Stomach (tissue), 8 donors: ENCODE measurements at regions not wholly inside any gene's neighbourhood (a gene's known extent, or its start where the extent isn't known, plus 50 kb on each side); places are given as distances from the start of the nearest gene placed in this dataset.

Source experiments
- DNase-seq, 2 donors: peaks; one replicate each; pipeline versions ENCODE4 v3.0.0 to v3.0.0-alpha.2; 2013 to 2019
- H3K27ac ChIP-seq, 5 donors: fragments of 200-600 bp in 4 of 5; sonication (generic) in 4 of 5; one replicate each; pipeline ENCODE4 v1.5.1; 2013 to 2019; ENCODE audit warnings: mild to moderate bottlenecking in 1 of 5, moderate library complexity in 1 of 5
- H3K27me3 ChIP-seq, 3 donors: fragments of 200-600 bp; sonication (generic); one replicate each; pipeline ENCODE4 v1.5.1; 2017 to 2019; ENCODE audit warnings: mixed run types in 1 of 3
- H3K36me3 ChIP-seq, 4 donors: fragments of 200-600 bp; sonication (generic); 1 replicate in 3 of 4; 2 replicates in 1 of 4; pipeline ENCODE4 v1.5.1; 2016 to 2019
- H3K4me1 ChIP-seq, 4 donors: fragments of 200-600 bp; sonication (generic); one replicate each; pipeline ENCODE4 v1.5.1; 2016 to 2019
- H3K4me3 ChIP-seq, 4 donors: fragments of 200-600 bp; sonication (generic) in 3 of 4; one replicate each; pipeline ENCODE4 v1.5.1; 2016 to 2019; ENCODE audit warnings: mild to moderate bottlenecking in 1 of 4
- H3K9me3 ChIP-seq, 4 donors: fragments of 200-600 bp; sonication (generic); one replicate each; pipeline ENCODE4 v1.5.1; 2016 to 2019
- CTCF ChIP-seq, 7 experiments: fragments of 450-650 bp in 4 of 7; fragments of 200-600 bp in 3 of 7; sonication (generic) in 3 of 7; IDR thresholded peaks; one replicate each; pipeline ENCODE4 v1.5.1; 2016 to 2019; ENCODE audit warnings: antibody characterized with exemption in 7 of 7, control low read depth in 2 of 7, mild to moderate bottlenecking in 1 of 7
- EP300 ChIP-seq: sonication (generic); formaldehyde crosslinking; IDR thresholded peaks from one replicate; pipeline ENCODE4 v1.6.1; 2017; ENCODE audit warnings: antibody characterized with exemption
- POLR2A ChIP-seq, 4 donors: fragments of 450-650 bp; IDR thresholded peaks; one replicate each; pipeline ENCODE4 v1.6.1; 2016; ENCODE audit warnings: antibody characterized with exemption in 4 of 4, control low read depth in 2 of 4, mild to moderate bottlenecking in 1 of 4, moderate library complexity in 1 of 4
- POLR2AphosphoS5 ChIP-seq, 3 donors: sonication (generic); formaldehyde crosslinking; IDR thresholded peaks; one replicate each; pipeline ENCODE4 v1.6.1; 2016; ENCODE audit warnings: antibody characterized with exemption in 3 of 3
- WGBS, 5 donors: extraction: QIAGEN DNeasy Blood & Tissue Kit in 3 of 5; methylation state at CpG; one replicate each; pipeline versions ENCODE4 v1.1.5 to v1.1.7; 2013 to 2018; 5-methylcytosine and 5-hydroxymethylcytosine counted together
- intact Hi-C: fragments of 100-400 bp; cut with DNase I; formaldehyde crosslinking; loops from one replicate; pipeline ENCODE4 v1.15.1; 2023; ENCODE audit warnings: low total_unique reads
- donor health status: healthy with polysubstance abuse.
- donor health status: Bipolar disorder and iron deficiency.
- donor health status: healthy.

DNA sequence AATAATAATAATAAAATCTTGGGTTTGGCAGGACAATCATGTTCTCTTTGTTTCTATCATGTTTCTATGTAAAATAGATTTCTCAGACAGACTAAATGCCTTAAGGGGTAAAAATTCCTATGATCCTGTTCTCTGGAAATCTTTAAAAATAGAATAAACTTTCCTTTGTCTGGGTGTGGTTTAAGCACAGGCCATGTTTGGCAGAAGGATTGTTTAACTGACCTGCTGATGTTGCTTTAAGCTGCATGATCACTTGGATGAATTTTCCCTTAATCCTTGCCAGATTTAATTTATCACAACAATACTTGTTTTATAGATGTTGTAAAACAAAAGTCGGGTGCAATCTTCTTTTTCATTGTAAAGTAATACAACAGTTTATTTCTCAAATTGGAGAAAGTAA, 341.7 kb upstream of the FAT1 start:
- intact Hi-C loops, result no loop called here
- 37 to 56% (median 47%) methylated on average over 1 of the region's 1 CpG for WGBS, 5 donors
- peak in 1 of 2 donors; percentile 58 for DNase-seq
- H3K27ac ChIP-seq, result no peak overlapping the region
- no peaks in the 10 kb centered on the region for H3K4me1 ChIP-seq
- no peak for TF ChIP-seq EP300
- no peak for TF ChIP-seq POLR2A (IDR thresholded peaks at IDR 0.05)
- no peak for TF ChIP-seq POLR2AphosphoS5 (IDR thresholded peaks at IDR 0.05)
- no peak for TF ChIP-seq CTCF (IDR thresholded peaks at IDR 0.05)
- no peak overlapping the region for H3K4me3 ChIP-seq
- no peaks in the 10 kb centered on the region for H3K9me3 ChIP-seq
- no peaks in the 10 kb centered on the region for H3K27me3 ChIP-seq
- no peaks in the 10 kb centered on the region for H3K36me3 ChIP-seq

- TF ChIP-seq EP300, result no peak
- no peak for TF ChIP-seq POLR2AphosphoS5 (IDR thresholded peaks at IDR 0.05)
- TF ChIP-seq CTCF (IDR thresholded peaks at IDR 0.05), result no peak
- no peak for TF ChIP-seq POLR2A (IDR thresholded peaks at IDR 0.05)
- no peak for DNase-seq
- Histone ChIP-seq H3K9me3 (no peaks in the 10 kb centered on the region), H3K4me1 (no peaks in the 10 kb centered on the region), H3K27me3 (no peaks in the 10 kb centered on the region), H3K36me3 (no peaks in the 10 kb centered on the region), H3K27ac (no peak overlapping the region), H3K4me3 (no peak overlapping the region)
- intact Hi-C loops, result no loop called here
- WGBS, 5 donors, result 59 to 83% (median 73%) methylated on average over 10 to 13 of the region's 13 CpGs
These were observed 342.1 kb upstream of the FAT1 start for GRCh38 chr4:187065806-187066205.

DNA sequence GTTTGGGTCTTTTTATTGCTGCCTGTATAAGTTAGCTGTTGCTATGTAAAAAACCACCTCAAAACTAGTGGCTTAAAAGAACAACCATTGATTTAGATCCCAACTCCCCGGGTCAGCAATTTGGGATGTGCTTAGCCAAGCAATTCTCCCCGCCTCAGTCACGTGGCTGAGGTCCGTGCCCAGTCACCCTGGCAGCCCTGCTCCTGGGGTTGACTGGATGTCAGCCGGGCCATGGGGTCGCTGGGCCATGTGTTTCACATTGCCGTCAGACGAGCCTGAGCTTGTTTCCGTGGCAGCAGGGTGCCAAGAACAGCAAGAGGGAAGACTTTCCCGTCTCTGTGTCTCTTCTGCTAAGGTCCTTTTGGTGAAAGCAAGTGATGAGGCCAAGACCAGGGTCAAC, 345.7 kb upstream of the FAT1 start:
- intact Hi-C loops, result no loop called here
- no peak overlapping the region for H3K27ac ChIP-seq
- no peaks in the 10 kb centered on the region for H3K27me3 ChIP-seq
- no peak overlapping the region for H3K4me3 ChIP-seq
- H3K9me3 ChIP-seq, result no peaks in the 10 kb centered on the region
- no peaks in the 10 kb centered on the region for H3K4me1 ChIP-seq
- TF ChIP-seq CTCF (IDR thresholded peaks at IDR 0.05), result no peak
- no peak for TF ChIP-seq POLR2A (IDR thresholded peaks at IDR 0.05)
- no peak for TF ChIP-seq EP300
- no peak for TF ChIP-seq POLR2AphosphoS5 (IDR thresholded peaks at IDR 0.05)
- 66 to 82% (median 76%) methylated on average over 6 to 10 of the region's 10 CpGs for WGBS, 5 donors
- DNase-seq, result no peak
- no peaks in the 10 kb centered on the region for H3K36me3 ChIP-seq

DNA sequence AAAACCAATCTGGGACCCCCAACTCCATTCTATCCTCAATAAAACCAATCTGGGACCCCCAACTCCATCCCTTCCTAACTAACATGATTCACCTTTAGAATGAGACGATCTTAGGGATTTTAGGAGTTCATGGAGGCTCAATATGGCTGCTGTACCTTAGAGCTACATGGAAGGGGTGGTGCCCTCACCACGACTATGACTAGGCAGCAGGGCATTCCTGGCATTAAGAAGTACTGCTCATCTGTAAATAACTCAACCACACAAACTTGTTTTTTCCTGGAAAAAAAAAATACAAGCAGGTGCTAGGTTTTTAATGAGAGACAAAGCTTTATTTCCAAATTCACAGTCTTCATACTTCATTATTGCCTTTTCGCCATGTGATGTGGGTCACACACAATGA, 346.5 kb upstream of the FAT1 start:
- 78 to 95% (median 84%) methylated on average over 3 of the region's 3 CpGs for WGBS, 5 donors
- DNase-seq, result no peak
- intact Hi-C loops, result no loop called here
- no peaks in the 10 kb centered on the region for H3K9me3 ChIP-seq
- H3K4me1 ChIP-seq, result no peaks in the 10 kb centered on the region
- H3K4me3 ChIP-seq, result no peak overlapping the region
- no peak for TF ChIP-seq POLR2A (IDR thresholded peaks at IDR 0.05)
- no peak for TF ChIP-seq CTCF (IDR thresholded peaks at IDR 0.05)
- no peak for TF ChIP-seq POLR2AphosphoS5 (IDR thresholded peaks at IDR 0.05)
- no peak for TF ChIP-seq EP300
- H3K27me3 ChIP-seq, result no peaks in the 10 kb centered on the region
- no peaks in the 10 kb centered on the region for H3K36me3 ChIP-seq
- no peak overlapping the region for H3K27ac ChIP-seq
